Thyroid gland (tissue), 4 donors: ENCODE measurements at regions not wholly inside any gene's neighbourhood (a gene's known extent, or its start where the extent isn't known, plus 50 kb on each side); places are given as distances from the start of the nearest gene placed in this dataset.

Experiments used
- CTCF ChIP-seq, 6 experiments: fragments of 200-600 bp in 3 of 6; fragments of 450-650 bp in 3 of 6; sonication (generic) in 3 of 6; IDR thresholded peaks; one replicate each; pipeline ENCODE4 v1.5.1; 2016 to 2019; ENCODE audit warnings: antibody characterized with exemption in 6 of 6, mild to moderate bottlenecking in 2 of 6, inconsistent platforms in 1 of 6, moderate library complexity in 1 of 6
- POLR2A ChIP-seq, 2 donors: fragments of 450-650 bp; IDR thresholded peaks; one replicate each; pipeline ENCODE4 v1.6.1; 2017; ENCODE audit warnings: antibody characterized with exemption in 2 of 2, mild to moderate bottlenecking in 2 of 2, moderate library complexity in 1 of 2

GRCh38 chr5:82362636-82363035, 84.5 kb upstream of the RPS23 start:
- TF ChIP-seq CTCF (IDR thresholded peaks at IDR 0.05) (no peak), POLR2A (IDR thresholded peaks at IDR 0.05) (no peak)
